Uterus (tissue), 2 donors: ENCODE measurements at regions not wholly inside any gene's neighbourhood (a gene's known extent, or its start where the extent isn't known, plus 50 kb on each side); places are given as distances from the start of the nearest gene placed in this dataset.

Experiments used
- POLR2A ChIP-seq, 2 donors: fragments of 450-650 bp; IDR thresholded peaks; one replicate each; pipeline ENCODE4 v1.6.1; 2016; ENCODE audit warnings: antibody characterized with exemption in 2 of 2, mild to moderate bottlenecking in 1 of 2, moderate library complexity in 1 of 2
- TF ChIP-seq, protein P1 (sequence below), 4 experiments: fragments of 200-600 bp in 2 of 4; fragments of 450-650 bp in 2 of 4; sonication (generic) in 2 of 4; IDR thresholded peaks; one replicate each; pipeline ENCODE4 v1.5.1; 2016 to 2019; ENCODE audit warnings: antibody characterized with exemption in 4 of 4, mild to moderate bottlenecking in 2 of 4, moderate library complexity in 1 of 4

DNA sequence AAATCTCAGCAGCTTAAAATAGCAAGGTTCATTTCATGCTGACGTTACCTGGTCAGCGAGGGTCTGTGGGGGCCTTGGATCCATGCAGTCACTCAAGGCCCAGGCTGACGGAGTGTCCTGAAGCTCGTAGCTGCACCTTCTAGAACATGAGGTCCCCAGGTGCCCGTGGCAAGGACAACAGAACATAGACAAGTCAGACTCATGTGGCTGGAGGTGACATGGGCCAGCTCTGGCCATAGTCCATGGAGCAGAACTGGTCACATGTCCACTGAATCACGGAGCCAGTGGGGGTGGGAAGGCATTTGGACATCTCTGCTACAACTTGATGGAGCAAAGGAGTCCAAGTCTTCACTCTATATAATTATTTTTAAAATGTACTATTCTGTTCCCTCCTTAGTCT lies 233.2 kb downstream of the ACKR3 start:
- TF ChIP-seq, protein P1, sequence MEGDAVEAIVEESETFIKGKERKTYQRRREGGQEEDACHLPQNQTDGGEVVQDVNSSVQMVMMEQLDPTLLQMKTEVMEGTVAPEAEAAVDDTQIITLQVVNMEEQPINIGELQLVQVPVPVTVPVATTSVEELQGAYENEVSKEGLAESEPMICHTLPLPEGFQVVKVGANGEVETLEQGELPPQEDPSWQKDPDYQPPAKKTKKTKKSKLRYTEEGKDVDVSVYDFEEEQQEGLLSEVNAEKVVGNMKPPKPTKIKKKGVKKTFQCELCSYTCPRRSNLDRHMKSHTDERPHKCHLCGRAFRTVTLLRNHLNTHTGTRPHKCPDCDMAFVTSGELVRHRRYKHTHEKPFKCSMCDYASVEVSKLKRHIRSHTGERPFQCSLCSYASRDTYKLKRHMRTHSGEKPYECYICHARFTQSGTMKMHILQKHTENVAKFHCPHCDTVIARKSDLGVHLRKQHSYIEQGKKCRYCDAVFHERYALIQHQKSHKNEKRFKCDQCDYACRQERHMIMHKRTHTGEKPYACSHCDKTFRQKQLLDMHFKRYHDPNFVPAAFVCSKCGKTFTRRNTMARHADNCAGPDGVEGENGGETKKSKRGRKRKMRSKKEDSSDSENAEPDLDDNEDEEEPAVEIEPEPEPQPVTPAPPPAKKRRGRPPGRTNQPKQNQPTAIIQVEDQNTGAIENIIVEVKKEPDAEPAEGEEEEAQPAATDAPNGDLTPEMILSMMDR (IDR thresholded peaks at IDR 0.05), result no peak
- no peak for TF ChIP-seq POLR2A (IDR thresholded peaks at IDR 0.05)
